Adrenal gland (tissue), 9 donors: ENCODE measurements at regions not wholly inside any gene's neighbourhood (a gene's known extent, or its start where the extent isn't known, plus 50 kb on each side); places are given as distances from the start of the nearest gene placed in this dataset.

Experiments used
- DNase-seq, 7 donors: peaks; one replicate each; pipeline ENCODE4 v3.0.0-alpha.2; 2019 to 2020
- H3K27ac ChIP-seq, 5 donors: fragments of 200-600 bp; sonication (generic) in 4 of 5; 1 replicate in 3 of 5; 2 replicates in 2 of 5; pipeline versions ENCODE4 v1.5.1 to v1.8.0; 2016 to 2020; ENCODE audit warnings: mild to moderate bottlenecking in 1 of 5
- H3K27me3 ChIP-seq: fragments of 200-600 bp; 2 replicates; pipeline ENCODE4 v1.8.0; 2021
- H3K36me3 ChIP-seq, 2 donors: fragments of 200-600 bp; replicated peaks in 1 of 2; 1 replicate in 1 of 2; 2 replicates in 1 of 2; pipeline versions ENCODE4 v1.5.1 to v1.8.0; 2018 to 2022
- H3K4me1 ChIP-seq, 2 donors: fragments of 200-600 bp; replicated peaks in 1 of 2; 1 replicate in 1 of 2; 2 replicates in 1 of 2; pipeline versions ENCODE4 v1.5.1 to v1.8.0; 2018 to 2021
- H3K4me3 ChIP-seq, 4 donors: fragments of 200-600 bp; sonication (generic) in 3 of 4; one replicate each; pipeline ENCODE4 v1.5.1; 2016 to 2018
- H3K9me3 ChIP-seq, 3 donors: fragments of 200-600 bp; sonication (generic) in 1 of 3; replicated peaks in 1 of 3; 1 replicate in 2 of 3; 2 replicates in 1 of 3; pipeline versions ENCODE4 v1.5.1 to v1.8.0; 2016 to 2021
- POLR2A ChIP-seq, 2 donors: fragments of 450-650 bp; IDR thresholded peaks; one replicate each; pipeline ENCODE4 v1.6.1; 2017; ENCODE audit warnings: antibody characterized with exemption in 2 of 2, mild to moderate bottlenecking in 2 of 2, moderate library complexity in 1 of 2
- WGBS, 4 donors: extraction: QIAGEN DNeasy Blood & Tissue Kit in 2 of 4; methylation state at CpG; one replicate each; pipeline versions ENCODE4 v1.1.5 to v1.1.7; 2013 to 2017; 5-methylcytosine and 5-hydroxymethylcytosine counted together
- intact Hi-C, 2 donors: fragments of 100-400 bp; cut with DNase I; formaldehyde crosslinking; loops; one replicate each; pipeline versions ENCODE4 v1.14.1 to v1.15.0; 2022 to 2023
- TF ChIP-seq, protein P1 (sequence below), 6 experiments: fragments of 450-650 bp in 4 of 6; fragments of 200-600 bp in 2 of 6; sonication (generic) in 1 of 6; IDR thresholded peaks; 1 replicate in 5 of 6; 2 replicates in 1 of 6; pipeline versions ENCODE4 v1.5.1 to v1.8.0; 2016 to 2021; ENCODE audit warnings: antibody characterized with exemption in 6 of 6, mild to moderate bottlenecking in 2 of 6, moderate library complexity in 1 of 6
- donor health status: healthy with polysubstance abuse.
- donor health status: Bipolar disorder and iron deficiency.
- donor health status: DM: yes; HTN: yes; CAD: no.
- donor health status: DM: no; HTN: no; CAD: no.
- donor health status: DM: no; HTN: no; CAD: no.

DNA sequence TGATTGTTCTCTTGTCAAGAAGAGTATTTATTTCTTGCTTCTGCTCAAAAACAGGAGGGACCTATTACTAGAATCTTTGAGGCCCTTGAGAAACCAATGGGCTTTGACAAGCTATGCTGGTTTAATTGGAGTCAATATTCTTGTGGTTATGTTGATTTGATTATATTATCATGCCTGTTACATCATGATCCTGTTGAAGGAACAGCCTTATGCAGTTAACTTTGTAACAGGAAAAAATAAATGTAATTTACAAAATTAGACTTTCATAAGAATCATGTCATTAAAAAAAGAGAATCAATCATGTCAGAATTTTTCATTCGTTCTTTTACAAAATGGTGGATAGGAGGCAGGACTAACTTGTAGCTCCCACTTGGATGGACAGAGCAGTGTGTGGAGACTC is 386.1 kb upstream of the DDI1 start:
- intact Hi-C loops, result no loop called here
- no peak overlapping the region for H3K27ac ChIP-seq
- H3K27me3 ChIP-seq, result no peaks in the 10 kb centered on the region
- no peak overlapping the region for H3K4me3 ChIP-seq
- DNase-seq, result no peak
- H3K36me3 ChIP-seq, result no peaks in the 10 kb centered on the region
- TF ChIP-seq, protein P1, sequence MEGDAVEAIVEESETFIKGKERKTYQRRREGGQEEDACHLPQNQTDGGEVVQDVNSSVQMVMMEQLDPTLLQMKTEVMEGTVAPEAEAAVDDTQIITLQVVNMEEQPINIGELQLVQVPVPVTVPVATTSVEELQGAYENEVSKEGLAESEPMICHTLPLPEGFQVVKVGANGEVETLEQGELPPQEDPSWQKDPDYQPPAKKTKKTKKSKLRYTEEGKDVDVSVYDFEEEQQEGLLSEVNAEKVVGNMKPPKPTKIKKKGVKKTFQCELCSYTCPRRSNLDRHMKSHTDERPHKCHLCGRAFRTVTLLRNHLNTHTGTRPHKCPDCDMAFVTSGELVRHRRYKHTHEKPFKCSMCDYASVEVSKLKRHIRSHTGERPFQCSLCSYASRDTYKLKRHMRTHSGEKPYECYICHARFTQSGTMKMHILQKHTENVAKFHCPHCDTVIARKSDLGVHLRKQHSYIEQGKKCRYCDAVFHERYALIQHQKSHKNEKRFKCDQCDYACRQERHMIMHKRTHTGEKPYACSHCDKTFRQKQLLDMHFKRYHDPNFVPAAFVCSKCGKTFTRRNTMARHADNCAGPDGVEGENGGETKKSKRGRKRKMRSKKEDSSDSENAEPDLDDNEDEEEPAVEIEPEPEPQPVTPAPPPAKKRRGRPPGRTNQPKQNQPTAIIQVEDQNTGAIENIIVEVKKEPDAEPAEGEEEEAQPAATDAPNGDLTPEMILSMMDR (IDR thresholded peaks at IDR 0.05), result no peak
- TF ChIP-seq POLR2A (IDR thresholded peaks at IDR 0.05), result no peak
- H3K4me1 ChIP-seq, result no peaks in the 10 kb centered on the region
- H3K9me3 ChIP-seq, result no peaks in the 10 kb centered on the region
- 75 to 93% (median 88%) methylated on average over 1 of the region's 1 CpG for WGBS, 4 donors

DNA sequence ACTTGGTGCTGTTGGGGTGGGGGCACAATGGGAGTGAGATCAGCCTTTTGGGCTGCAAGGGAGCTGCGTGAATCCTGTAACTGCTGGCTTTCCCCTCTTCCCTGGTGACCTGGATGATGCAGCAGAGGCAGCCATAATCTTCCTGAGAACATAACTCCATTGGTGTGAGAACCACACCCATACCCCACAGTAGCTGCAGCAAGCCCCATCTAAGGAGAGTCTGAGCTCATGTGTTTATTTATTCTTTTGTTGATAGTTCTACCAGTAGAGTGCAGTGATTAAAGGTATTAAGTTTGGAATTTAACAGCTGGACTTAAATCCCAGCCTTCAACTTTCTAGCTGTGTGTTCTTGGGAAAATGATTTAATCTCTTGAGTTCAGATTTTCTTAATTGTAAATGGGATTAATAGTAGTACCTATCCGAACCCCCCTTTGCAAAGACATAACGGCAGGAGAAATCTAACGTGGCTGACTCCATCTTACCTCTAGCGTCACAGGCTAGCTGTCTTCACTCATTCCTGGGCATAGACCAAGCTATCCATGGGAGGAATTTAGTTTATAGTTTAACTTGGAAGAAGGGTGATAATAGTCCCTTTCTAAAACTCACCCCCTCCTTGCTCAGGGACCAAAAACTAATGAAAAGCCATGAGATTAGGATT is 385.0 kb upstream of the DDI1 start:
- no peaks in the 10 kb centered on the region for H3K4me1 ChIP-seq
- H3K27ac ChIP-seq, result no peak overlapping the region
- H3K4me3 ChIP-seq, result no peak overlapping the region
- H3K36me3 ChIP-seq, result no peaks in the 10 kb centered on the region
- 84 to 88% (median 85%) methylated on average over 4 to 5 of the region's 5 CpGs for WGBS, 4 donors
- DNase-seq, result no peak
- intact Hi-C loops, result no loop called here
- no peaks in the 10 kb centered on the region for H3K9me3 ChIP-seq
- no peaks in the 10 kb centered on the region for H3K27me3 ChIP-seq
- TF ChIP-seq POLR2A (IDR thresholded peaks at IDR 0.05), result no peak
- TF ChIP-seq, protein P1 (IDR thresholded peaks at IDR 0.05), result no peak

DNA sequence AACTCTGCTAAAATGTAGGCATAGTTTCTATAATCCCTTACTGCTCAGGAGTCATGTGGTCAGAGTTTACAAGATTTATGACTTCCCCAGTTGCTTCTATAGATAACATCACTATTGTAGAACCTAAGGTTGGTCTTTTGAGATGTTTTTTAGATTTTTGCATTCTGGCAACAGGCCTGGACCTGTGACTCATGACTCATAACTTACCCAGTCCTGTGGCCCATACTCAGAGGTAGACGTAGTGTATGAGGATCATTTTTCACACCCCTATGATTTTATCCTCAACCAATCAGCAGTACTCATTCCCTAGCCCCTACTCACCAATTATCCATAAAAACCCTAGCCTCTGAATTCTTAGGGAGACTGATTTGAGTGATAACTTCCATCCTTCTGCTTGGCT is 384.4 kb upstream of the DDI1 start:
- Histone ChIP-seq H3K4me3 (no peak overlapping the region), H3K9me3 (no peaks in the 10 kb centered on the region), H3K36me3 (no peaks in the 10 kb centered on the region), H3K27ac (no peak overlapping the region), H3K27me3 (no peaks in the 10 kb centered on the region), H3K4me1 (no peaks in the 10 kb centered on the region)
- no peak for DNase-seq
- no peak for TF ChIP-seq POLR2A (IDR thresholded peaks at IDR 0.05)
- TF ChIP-seq, protein P1 (IDR thresholded peaks at IDR 0.05), result no peak
- WGBS, 4 donors, result 16 to 38% (median 32%) methylated on average over 1 of the region's 1 CpG
- intact Hi-C loops, result no loop called here

DNA sequence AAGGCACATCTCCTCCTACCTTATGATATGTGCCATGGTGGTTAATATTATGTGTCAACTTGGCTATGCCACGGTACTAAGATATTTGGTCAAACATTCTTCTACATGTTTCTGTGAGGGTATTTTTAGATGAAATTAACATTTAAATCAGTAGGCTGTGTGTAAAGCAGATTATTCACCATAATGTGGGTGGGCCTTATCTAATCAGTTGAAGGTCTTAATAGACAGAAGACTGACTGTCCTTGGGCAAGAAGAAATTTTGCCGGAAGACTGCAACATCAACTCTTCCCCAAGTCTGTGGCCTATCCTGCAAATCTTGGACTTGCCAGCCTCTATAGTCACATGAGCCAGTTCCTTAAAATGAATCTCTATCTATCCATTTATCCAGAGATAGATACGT is 380.1 kb upstream of the DDI1 start:
- intact Hi-C loops, result no loop called here

More for the DNA sequence above, 380.1 kb upstream of the DDI1 start:
- no peaks in the 10 kb centered on the region for H3K4me1 ChIP-seq
- WGBS, 4 donors, result 85 to 92% (median 88%) methylated on average over 3 of the region's 3 CpGs
- TF ChIP-seq, protein P1 (IDR thresholded peaks at IDR 0.05), result no peak
- TF ChIP-seq POLR2A (IDR thresholded peaks at IDR 0.05), result no peak
- H3K27me3 ChIP-seq, result no peaks in the 10 kb centered on the region
- H3K4me3 ChIP-seq, result no peak overlapping the region
- DNase-seq, result no peak
- H3K9me3 ChIP-seq, result no peaks in the 10 kb centered on the region
- H3K36me3 ChIP-seq, result no peaks in the 10 kb centered on the region
- H3K27ac ChIP-seq, result no peak overlapping the region
